Left ventricle myocardium inferior (tissue), 1 donor: ENCODE measurements at regions not wholly inside any gene's neighbourhood (a gene's known extent, or its start where the extent isn't known, plus 50 kb on each side); places are given as distances from the start of the nearest gene placed in this dataset.

Experiments used
- DNase-seq: peaks from one replicate; pipeline ENCODE4 v3.0.0-alpha.2; 2020
- H3K27ac ChIP-seq: fragments of 200-600 bp; replicated peaks from 2 replicates; pipeline ENCODE4 v1.8.0; 2021
- H3K27me3 ChIP-seq: fragments of 200-600 bp; 2 replicates; pipeline ENCODE4 v1.8.0; 2021; ENCODE audit warnings: low read depth
- H3K36me3 ChIP-seq: fragments of 200-600 bp; 2 replicates; pipeline ENCODE4 v1.8.0; 2021
- H3K4me1 ChIP-seq: fragments of 200-600 bp; 2 replicates; pipeline ENCODE4 v1.8.0; 2021
- H3K4me3 ChIP-seq: fragments of 200-600 bp; 2 replicates; pipeline ENCODE4 v1.8.0; 2021; ENCODE audit warnings: mild to moderate bottlenecking, moderate library complexity
- H3K9me3 ChIP-seq: fragments of 200-600 bp; replicated peaks from 2 replicates; pipeline ENCODE4 v1.8.0; 2021
- intact Hi-C: fragments of 100-400 bp; cut with micrococcal nuclease; formaldehyde crosslinking; loops from one replicate; pipeline ENCODE4 v1.11.0; 2022
- TF ChIP-seq, protein P1 (sequence below): fragments of 200-600 bp; IDR thresholded peaks from 2 replicates; pipeline ENCODE4 v1.8.0; 2021; ENCODE audit warnings: antibody characterized with exemption, mild to moderate bottlenecking, borderline replicate concordance
- donor health status: DM: no; HTN: yes; CAD: no; lungs with severe emphysema.

GRCh38 chr12:128052777-128053176 lies 214.2 kb upstream of the TMEM132C start:
- TF ChIP-seq, protein P1, sequence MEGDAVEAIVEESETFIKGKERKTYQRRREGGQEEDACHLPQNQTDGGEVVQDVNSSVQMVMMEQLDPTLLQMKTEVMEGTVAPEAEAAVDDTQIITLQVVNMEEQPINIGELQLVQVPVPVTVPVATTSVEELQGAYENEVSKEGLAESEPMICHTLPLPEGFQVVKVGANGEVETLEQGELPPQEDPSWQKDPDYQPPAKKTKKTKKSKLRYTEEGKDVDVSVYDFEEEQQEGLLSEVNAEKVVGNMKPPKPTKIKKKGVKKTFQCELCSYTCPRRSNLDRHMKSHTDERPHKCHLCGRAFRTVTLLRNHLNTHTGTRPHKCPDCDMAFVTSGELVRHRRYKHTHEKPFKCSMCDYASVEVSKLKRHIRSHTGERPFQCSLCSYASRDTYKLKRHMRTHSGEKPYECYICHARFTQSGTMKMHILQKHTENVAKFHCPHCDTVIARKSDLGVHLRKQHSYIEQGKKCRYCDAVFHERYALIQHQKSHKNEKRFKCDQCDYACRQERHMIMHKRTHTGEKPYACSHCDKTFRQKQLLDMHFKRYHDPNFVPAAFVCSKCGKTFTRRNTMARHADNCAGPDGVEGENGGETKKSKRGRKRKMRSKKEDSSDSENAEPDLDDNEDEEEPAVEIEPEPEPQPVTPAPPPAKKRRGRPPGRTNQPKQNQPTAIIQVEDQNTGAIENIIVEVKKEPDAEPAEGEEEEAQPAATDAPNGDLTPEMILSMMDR = no peak
- DNase-seq = no peak

GRCh38 chr12:128055567-128055966 lies 211.4 kb upstream of the TMEM132C start:
- peaks cover 42% of the 10 kb centered on the region for H3K27me3 ChIP-seq
- intact Hi-C loops = no loop called here
- H3K27ac ChIP-seq = no peak overlapping the region
- TF ChIP-seq, protein P1 = no peak
- H3K9me3 ChIP-seq = no peaks in the 10 kb centered on the region
- DNase-seq = no peak
- no peak overlapping the region for H3K4me3 ChIP-seq
- H3K4me1 ChIP-seq = no peaks in the 10 kb centered on the region
- no peaks in the 10 kb centered on the region for H3K36me3 ChIP-seq

More at GRCh38 chr12:128052777-128053176, 214.2 kb upstream of the TMEM132C start:
- intact Hi-C loops = no loop called here
- H3K9me3 ChIP-seq = no peaks in the 10 kb centered on the region
- H3K4me1 ChIP-seq = no peaks in the 10 kb centered on the region
- no peak overlapping the region for H3K27ac ChIP-seq
- peaks cover 55% of the 10 kb centered on the region for H3K27me3 ChIP-seq
- H3K4me3 ChIP-seq = no peak overlapping the region
- no peaks in the 10 kb centered on the region for H3K36me3 ChIP-seq

- Histone ChIP-seq H3K27me3 (peaks cover 36% of the 10 kb centered on the region), H3K4me3 (no peak overlapping the region), H3K36me3 (no peaks in the 10 kb centered on the region), H3K9me3 (no peaks in the 10 kb centered on the region), H3K4me1 (no peaks in the 10 kb centered on the region), H3K27ac (no peak overlapping the region)
- intact Hi-C loops = no loop called here
- TF ChIP-seq, protein P1 = no peak
- no peak for DNase-seq
These were observed 210.7 kb upstream of the TMEM132C start for GRCh38 chr12:128056136-128056801.

DNA sequence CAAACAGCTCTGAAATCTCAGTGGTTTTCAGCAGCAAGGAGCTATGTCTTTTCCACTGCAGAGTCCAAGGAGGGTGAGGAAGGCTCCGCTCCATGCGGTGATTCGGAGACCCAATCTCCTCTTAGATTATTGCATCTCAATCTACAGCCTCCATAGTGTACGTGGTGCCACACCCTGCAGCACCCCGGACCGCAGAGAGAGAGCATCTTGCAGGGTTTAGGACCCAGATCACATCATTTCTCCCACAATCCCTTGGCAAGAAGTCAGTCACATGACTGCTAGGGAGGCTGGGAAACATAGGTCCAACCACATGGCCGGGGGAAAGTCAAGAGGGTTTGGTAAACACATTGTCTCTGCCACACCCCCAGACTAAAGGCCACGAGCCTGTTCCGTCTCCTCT lies 209.4 kb upstream of the TMEM132C start:
- no peak overlapping the region for H3K27ac ChIP-seq
- TF ChIP-seq, protein P1 = no peak
- DNase-seq = no peak
- intact Hi-C loops = no loop called here
- no peaks in the 10 kb centered on the region for H3K4me1 ChIP-seq
- no peak overlapping the region for H3K4me3 ChIP-seq
- H3K9me3 ChIP-seq = no peaks in the 10 kb centered on the region
- H3K36me3 ChIP-seq = no peaks in the 10 kb centered on the region
- H3K27me3 ChIP-seq = peaks cover 45% of the 10 kb centered on the region

GRCh38 chr12:128059621-128060370 lies 207.2 kb upstream of the TMEM132C start:
- TF ChIP-seq, protein P1 = no peak
- Histone ChIP-seq H3K4me1 (no peaks in the 10 kb centered on the region), H3K4me3 (no peak overlapping the region), H3K27me3 (peaks cover 37% of the 10 kb centered on the region), H3K9me3 (no peaks in the 10 kb centered on the region), H3K27ac (no peak overlapping the region), H3K36me3 (no peaks in the 10 kb centered on the region)
- DNase-seq = no peak
- intact Hi-C loops = no loop called here
